PC-3 (cell line): ENCODE measurements at regions not wholly inside any gene's neighbourhood (a gene's known extent, or its start where the extent isn't known, plus 50 kb on each side); places are given as distances from the start of the nearest gene placed in this dataset.
"Not testable (repeated sequence)": the region's sequence is repeated elsewhere in the genome, so short reads cannot be mapped to it uniquely, and the experiment has no call there.

Experiments
- ATAC-seq: fragments of 200-7000 bp; cut with Tn5 transposase; 2 replicates; pipeline ENCODE4 v1.9.1; 2020; ENCODE audit warnings: mild to moderate bottlenecking, moderate library complexity
- BruUV-seq: library from RNA; stranded (reverse); fragments of 400-500 nt; replicated peaks from 2 replicates; lab custom pipeline; 2021; lab: Mats Ljungman, UMichigan
- CTCF ChIA-PET: fragments of 300-600 bp; sonication (Branson Sonifier 250); formaldehyde crosslinking; loops from one replicate; lab custom pipeline; 2022; ENCODE audit warnings: antibody characterized with exemption; lab: Charles Lee
- POLR2A ChIA-PET: fragments of 300-600 bp; sonication (Branson Sonifier 250); formaldehyde crosslinking; loops from one replicate; lab custom pipeline; 2022; ENCODE audit warnings: antibody characterized with exemption; ENCODE audit not compliant: unreplicated experiment; lab: Charles Lee
- DNase-seq: peaks from one replicate; pipeline ENCODE4 v3.0.0-alpha.2; 2015
- H2AFZ ChIP-seq: fragments of 300-600 bp; sonication (generic); 2 replicates; pipeline ENCODE4 v1.6.0; 2016; ENCODE audit warnings: antibody characterized with exemption, low read length
- H3F3A ChIP-seq: fragments of 300-600 bp; sonication (generic); one replicate; pipeline ENCODE4 v1.6.0; 2017; ENCODE audit warnings: antibody characterized with exemption, low read length, control low read depth, mild to moderate bottlenecking; ENCODE audit not compliant: unreplicated experiment
- H3K27ac ChIP-seq: fragments of 300-600 bp; sonication (generic); 2 replicates; pipeline ENCODE4 v1.5.1; 2016; ENCODE audit warnings: mild to moderate bottlenecking, low read length
- H3K27me3 ChIP-seq: fragments of 300-600 bp; sonication (generic); 2 replicates; pipeline ENCODE4 v1.6.1; 2016; ENCODE audit warnings: low read length, mixed read lengths
- H3K36me3 ChIP-seq: fragments of 300-600 bp; sonication (generic); 2 replicates; pipeline ENCODE4 v1.6.1; 2016; ENCODE audit warnings: low read depth, mixed run types, low read length, mixed read lengths
- H3K4me1 ChIP-seq: fragments of 300-600 bp; sonication (generic); 2 replicates; pipeline ENCODE4 v1.5.1; 2016; ENCODE audit warnings: low read length; ENCODE audit not compliant: insufficient read depth
- H3K4me2 ChIP-seq: fragments of 300-600 bp; sonication (generic); 2 replicates; pipeline ENCODE4 v1.6.0; 2016; ENCODE audit warnings: low read length
- H3K4me3 ChIP-seq: fragments of 300-600 bp; sonication (generic); 2 replicates; pipeline ENCODE4 v1.5.1; 2016; ENCODE audit warnings: mild to moderate bottlenecking, low read length, mixed read lengths
- H3K79me2 ChIP-seq: fragments of 300-600 bp; sonication (generic); 2 replicates; pipeline ENCODE4 v1.6.1; 2017; ENCODE audit warnings: low read length, mixed read lengths
- H3K9ac ChIP-seq: fragments of 300-600 bp; sonication (generic); 2 replicates; pipeline ENCODE4 v1.6.0; 2016; ENCODE audit warnings: mild to moderate bottlenecking, low read length
- H3K9me2 ChIP-seq: fragments of 300-600 bp; sonication (generic); replicated peaks from 2 replicates; pipeline ENCODE4 v1.6.1; 2016; ENCODE audit warnings: mixed run types, low read length, mixed read lengths
- H3K9me3 ChIP-seq: fragments of 300-600 bp; sonication (generic); 2 replicates; pipeline ENCODE4 v1.6.1; 2016; ENCODE audit warnings: low read length, mixed read lengths
- H4K20me1 ChIP-seq: fragments of 300-600 bp; sonication (generic); 2 replicates; pipeline ENCODE4 v1.6.1; 2016; ENCODE audit warnings: low read length, mixed read lengths
- CTCF ChIP-seq: fragments of 300-600 bp; sonication (generic); conservative IDR thresholded peaks from 2 replicates; pipeline ENCODE4 v1.5.1; 2017; ENCODE audit warnings: antibody characterized with exemption, low read depth, mild to moderate bottlenecking, low read length
- EZH2 ChIP-seq: fragments of 300-600 bp; sonication (generic); IDR thresholded peaks from one replicate; pipeline ENCODE4 v1.6.1; 2017; ENCODE audit warnings: antibody characterized with exemption, mild to moderate bottlenecking, low read length; ENCODE audit not compliant: unreplicated experiment
- EZH2phosphoT487 ChIP-seq: fragments of 300-600 bp; sonication (generic); IDR thresholded peaks from 2 replicates; pipeline ENCODE4 v1.6.1; 2018; ENCODE audit warnings: mild to moderate bottlenecking, antibody characterized with exemption, low read length, borderline replicate concordance
- intact Hi-C: fragments of 100-400 bp; cut with micrococcal nuclease; formaldehyde crosslinking; loops from 2 replicates; pipeline ENCODE4 v1.9.0; 2023

DNA sequence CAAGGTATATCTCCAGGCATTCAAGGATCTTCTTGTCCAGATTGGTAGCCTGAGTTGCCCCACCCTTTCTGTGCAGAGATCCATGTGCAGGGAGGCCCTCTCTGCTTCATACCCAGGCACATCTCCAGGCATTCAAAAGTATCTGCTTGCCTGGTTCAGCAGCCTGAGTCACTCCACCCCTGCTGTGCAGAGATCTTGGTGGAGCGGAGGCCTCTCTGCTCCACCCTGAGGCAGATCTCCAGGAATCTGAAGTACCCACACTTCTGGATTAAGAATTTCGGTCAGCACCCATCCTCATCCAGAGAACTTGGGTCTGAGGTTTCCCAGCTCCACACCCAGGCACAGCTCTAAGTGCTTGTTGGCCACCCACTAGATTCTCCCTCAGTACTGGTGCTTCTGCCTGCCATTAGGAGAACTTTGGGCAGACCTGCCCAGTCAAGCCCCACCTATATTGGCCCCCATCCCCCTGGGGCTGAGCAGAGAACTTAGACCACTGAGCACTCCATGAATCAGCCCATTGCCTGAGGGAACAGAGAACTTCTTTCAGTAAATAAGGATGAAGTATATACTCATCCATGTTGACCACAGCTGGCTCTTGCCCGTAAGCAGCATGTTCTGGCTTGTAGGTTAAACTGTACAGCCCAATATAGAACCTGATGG is 199.5 kb upstream of the ZCCHC13 start:
- Histone ChIP-seq H3K9me3 (no peaks in the 10 kb centered on the region), H3K4me3 (no peak overlapping the region), H3K4me2 (no peak overlapping the region), H3K36me3 (no peaks in the 10 kb centered on the region), H3K9ac (no peak overlapping the region), H3K4me1 (no peaks in the 10 kb centered on the region), H3K79me2 (no peaks in the 10 kb centered on the region), H3F3A (no peaks in the 10 kb centered on the region), H3K27me3 (no peaks in the 10 kb centered on the region), H3K9me2 (no peaks in the 10 kb centered on the region), H4K20me1 (no peaks in the 10 kb centered on the region), H2AFZ (no peak overlapping the region), H3K27ac (no peak overlapping the region)
- TF ChIP-seq CTCF = no peak
- no peak for TF ChIP-seq EZH2phosphoT487
- TF ChIP-seq EZH2 = no peak
- ChIA-PET POLR2A (no interaction called here), CTCF (no interaction called here)
- no peak for ATAC-seq
- peak; percentile 13 for DNase-seq
- no TSS peak for BruUV-seq
- intact Hi-C loops = no loop called here

DNA sequence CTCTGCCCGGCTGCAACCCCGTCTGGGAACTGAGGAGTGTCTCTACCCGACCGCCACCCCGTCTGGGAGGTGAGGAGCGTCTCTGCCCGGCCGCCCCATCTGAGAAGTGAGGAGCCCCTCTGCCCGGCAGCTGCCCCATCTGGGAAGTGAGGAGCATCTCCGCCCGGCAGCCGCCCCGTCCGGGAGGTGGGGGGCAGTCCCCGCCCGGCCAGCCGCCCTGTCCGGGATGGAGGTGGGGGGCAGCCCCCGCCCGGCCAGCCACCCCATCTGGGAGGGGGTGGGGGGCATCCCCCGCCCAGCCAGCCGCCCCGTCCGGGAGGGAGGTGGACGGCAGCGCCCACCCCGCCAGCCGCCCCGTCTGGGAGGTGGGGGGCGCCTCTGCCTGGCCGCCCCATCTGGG is 205.6 kb upstream of the ZCCHC13 start:
- H3K27ac ChIP-seq, H3K9me2 ChIP-seq, ATAC-seq, H3K4me3 ChIP-seq, H3F3A ChIP-seq, H3K79me2 ChIP-seq, intact Hi-C loops, H2AFZ ChIP-seq, H4K20me1 ChIP-seq, H3K4me1 ChIP-seq, H3K36me3 ChIP-seq, BruUV-seq, CTCF ChIA-PET, H3K27me3 ChIP-seq, H3K9ac ChIP-seq, POLR2A ChIA-PET, H3K9me3 ChIP-seq, H3K4me2 ChIP-seq, DNase-seq: not testable (repeated sequence)

GRCh38 chrX:74090049-74090448 is 213.9 kb upstream of the ZCCHC13 start:
- Histone ChIP-seq H4K20me1 (no peaks in the 10 kb centered on the region), H2AFZ (no peak overlapping the region), H3F3A (no peaks in the 10 kb centered on the region), H3K9ac (no peak overlapping the region), H3K36me3 (no peaks in the 10 kb centered on the region), H3K79me2 (no peaks in the 10 kb centered on the region), H3K4me1 (no peaks in the 10 kb centered on the region), H3K9me2 (no peaks in the 10 kb centered on the region), H3K9me3 (0 out of 2 replicates have a peak, but pooled peaks cover 3% of the 10 kb centered on the region), H3K4me2 (no peak overlapping the region), H3K27me3 (no peaks in the 10 kb centered on the region), H3K27ac (no peak overlapping the region), H3K4me3 (no peak overlapping the region)
- TF ChIP-seq EZH2phosphoT487 (no peak), CTCF (no peak), EZH2 (no peak)
- BruUV-seq = no TSS peak
- no peak for DNase-seq
- POLR2A ChIA-PET = no interaction called here
- CTCF ChIA-PET = no interaction called here
- ATAC-seq = no peak
- intact Hi-C loops = no loop called here
